ENCODE measurements at regions not wholly inside any gene's neighbourhood (a gene's known extent, or its start where the extent isn't known, plus 50 kb on each side); places are given as distances from the start of the nearest gene placed in this dataset.

- no peak overlapping the region for H3K27ac ChIP-seq (ENCODE audit: low read depth in 1 of 2, low read length in 2 of 2)
- TF ChIP-seq CTCF (IDR thresholded peaks at IDR 0.05): no peak
- intact Hi-C loops (cut with DNase I, micrococcal nuclease): no loop called here
- H3K4me3 ChIP-seq (ENCODE audit: low read length): no peak overlapping the region
- no peaks in the 10 kb centered on the region for H3K36me3 Mint-ChIP-seq (ENCODE audit: low read depth)
- H3K9me3 ChIP-seq (ENCODE audit: control insufficient read depth in 1 of 2, insufficient read depth in 1 of 2, low read length in 2 of 2): peaks cover 0 to 5% of the 10 kb centered on the region in 2 experiments
- H3K4me1 ChIP-seq (ENCODE audit: insufficient read depth, low read length): no peaks in the 10 kb centered on the region
- no peaks in the 10 kb centered on the region for H3K4me1 Mint-ChIP-seq (ENCODE audit: low read depth)
- H3K4me3 Mint-ChIP-seq: no peak overlapping the region
- no peak overlapping the region for H3K27ac Mint-ChIP-seq
- ChIA-PET CTCF (no interaction called here), POLR2A (no interaction called here)
- ATAC-seq (ENCODE audit: poor library complexity): no peak
- no peaks in the 10 kb centered on the region for H3K9me3 Mint-ChIP-seq
- H3K36me3 ChIP-seq (ENCODE audit: insufficient read depth, low read length): no peaks in the 10 kb centered on the region
- DNase-seq: no peak
- no peaks in the 10 kb centered on the region for H3K27me3 Mint-ChIP-seq
- H3K27me3 ChIP-seq (ENCODE audit: control insufficient read depth in 1 of 2, insufficient read depth in 2 of 2, low read length in 2 of 2): no peaks in the 10 kb centered on the region
Measured at GRCh38 chr3:148042663-148043445, 633.7 kb downstream of the ZIC1 start.

DNA sequence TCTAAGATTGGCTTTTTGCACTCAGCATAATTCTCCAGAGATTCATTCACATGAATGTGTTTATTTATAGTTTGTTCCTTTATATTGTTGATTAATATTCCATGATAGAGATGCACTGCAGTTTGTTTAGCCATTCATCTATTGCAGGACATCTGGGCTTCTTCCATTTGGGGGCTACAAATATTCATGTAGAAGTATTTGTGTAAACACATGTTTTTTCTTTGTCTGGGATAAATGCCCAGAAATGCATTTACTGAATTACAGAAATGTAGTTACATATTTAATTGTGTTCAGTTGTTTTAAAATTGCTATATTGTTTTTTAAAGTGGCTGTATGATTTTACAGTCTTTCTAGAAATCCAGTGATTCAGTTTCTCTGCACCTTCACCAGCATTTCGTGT lies 635.0 kb downstream of the ZIC1 start:
- Mint-ChIP-seq H3K9me3 (no peaks in the 10 kb centered on the region), H3K27me3 (no peaks in the 10 kb centered on the region), H3K4me3 (no peak overlapping the region), H3K27ac (no peak overlapping the region), H3K4me1 (ENCODE audit: low read depth) (no peaks in the 10 kb centered on the region), H3K36me3 (ENCODE audit: low read depth) (no peaks in the 10 kb centered on the region)
- ChIA-PET CTCF (no interaction called here), POLR2A (no interaction called here)
- Histone ChIP-seq H3K27me3 (ENCODE audit: control insufficient read depth in 1 of 2, insufficient read depth in 2 of 2, low read length in 2 of 2) (no peaks in the 10 kb centered on the region), H3K27ac (ENCODE audit: low read depth in 1 of 2, low read length in 2 of 2) (no peak overlapping the region), H3K4me3 (ENCODE audit: low read length) (no peak overlapping the region), H3K4me1 (ENCODE audit: insufficient read depth, low read length) (no peaks in the 10 kb centered on the region), H3K9me3 (ENCODE audit: control insufficient read depth in 1 of 2, insufficient read depth in 1 of 2, low read length in 2 of 2) (peaks cover 0 to 5% of the 10 kb centered on the region in 2 experiments), H3K36me3 (ENCODE audit: insufficient read depth, low read length) (no peaks in the 10 kb centered on the region)
- TF ChIP-seq CTCF (IDR thresholded peaks at IDR 0.05): no peak
- DNase-seq (no peak), ATAC-seq (ENCODE audit: poor library complexity) (no peak)
- intact Hi-C loops (cut with DNase I, micrococcal nuclease): no loop called here

- Histone ChIP-seq H3K27ac (ENCODE audit: low read depth in 1 of 2, low read length in 2 of 2) (no peak overlapping the region), H3K27me3 (ENCODE audit: control insufficient read depth in 1 of 2, insufficient read depth in 2 of 2, low read length in 2 of 2) (no peaks in the 10 kb centered on the region), H3K36me3 (ENCODE audit: insufficient read depth, low read length) (no peaks in the 10 kb centered on the region), H3K4me3 (ENCODE audit: low read length) (no peak overlapping the region), H3K4me1 (ENCODE audit: insufficient read depth, low read length) (no peaks in the 10 kb centered on the region), H3K9me3 (ENCODE audit: control insufficient read depth in 1 of 2, insufficient read depth in 1 of 2, low read length in 2 of 2) (no peaks in the 10 kb centered on the region)
- Mint-ChIP-seq H3K27ac (no peak overlapping the region), H3K27me3 (no peaks in the 10 kb centered on the region), H3K4me1 (ENCODE audit: low read depth) (no peaks in the 10 kb centered on the region), H3K9me3 (no peaks in the 10 kb centered on the region), H3K4me3 (no peak overlapping the region), H3K36me3 (ENCODE audit: low read depth) (no peaks in the 10 kb centered on the region)
- no peak for TF ChIP-seq CTCF (IDR thresholded peaks at IDR 0.05)
- intact Hi-C loops (cut with DNase I, micrococcal nuclease): no loop called here
- ATAC-seq (ENCODE audit: poor library complexity) (no peak), DNase-seq (no peak)
- CTCF ChIA-PET: no interaction called here
- POLR2A ChIA-PET: no interaction called here
Measured at GRCh38 chr3:148054999-148055398, 642.7 kb upstream of the AGTR1 start.

Data from CD4-positive, alpha-beta T cell (primary cell).